ENCODE measurements at regions not wholly inside any gene's neighbourhood (a gene's known extent, or its start where the extent isn't known, plus 50 kb on each side); places are given as distances from the start of the nearest gene placed in this dataset.

DNA sequence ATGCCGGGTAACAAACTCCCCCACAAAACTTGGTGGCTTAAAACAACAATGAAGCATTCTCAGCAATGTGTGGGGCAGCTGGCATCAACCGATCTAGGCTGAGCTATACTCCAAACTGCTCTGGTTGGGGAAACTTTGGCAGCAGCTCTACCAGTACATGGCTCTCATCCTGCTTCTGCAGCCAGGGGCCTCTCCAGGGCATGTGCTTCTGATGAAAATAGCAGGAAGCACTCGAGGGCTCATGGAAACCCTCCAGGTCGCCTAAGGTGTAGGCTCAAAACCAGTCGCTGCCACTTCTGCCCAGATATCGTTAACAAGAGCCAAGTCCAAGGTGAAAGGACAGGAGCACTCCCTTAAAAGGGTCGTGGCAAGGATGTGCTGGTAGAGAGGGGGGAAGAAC is 134.1 kb downstream of the TEX36 start:
- no peak overlapping the region for H3K4me3 ChIP-seq (ENCODE audit: low read length)
- DNase-seq (ENCODE audit: low read depth): no peak
- TF ChIP-seq, protein P1, sequence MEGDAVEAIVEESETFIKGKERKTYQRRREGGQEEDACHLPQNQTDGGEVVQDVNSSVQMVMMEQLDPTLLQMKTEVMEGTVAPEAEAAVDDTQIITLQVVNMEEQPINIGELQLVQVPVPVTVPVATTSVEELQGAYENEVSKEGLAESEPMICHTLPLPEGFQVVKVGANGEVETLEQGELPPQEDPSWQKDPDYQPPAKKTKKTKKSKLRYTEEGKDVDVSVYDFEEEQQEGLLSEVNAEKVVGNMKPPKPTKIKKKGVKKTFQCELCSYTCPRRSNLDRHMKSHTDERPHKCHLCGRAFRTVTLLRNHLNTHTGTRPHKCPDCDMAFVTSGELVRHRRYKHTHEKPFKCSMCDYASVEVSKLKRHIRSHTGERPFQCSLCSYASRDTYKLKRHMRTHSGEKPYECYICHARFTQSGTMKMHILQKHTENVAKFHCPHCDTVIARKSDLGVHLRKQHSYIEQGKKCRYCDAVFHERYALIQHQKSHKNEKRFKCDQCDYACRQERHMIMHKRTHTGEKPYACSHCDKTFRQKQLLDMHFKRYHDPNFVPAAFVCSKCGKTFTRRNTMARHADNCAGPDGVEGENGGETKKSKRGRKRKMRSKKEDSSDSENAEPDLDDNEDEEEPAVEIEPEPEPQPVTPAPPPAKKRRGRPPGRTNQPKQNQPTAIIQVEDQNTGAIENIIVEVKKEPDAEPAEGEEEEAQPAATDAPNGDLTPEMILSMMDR (IDR thresholded peaks at IDR 0.05; ENCODE audit: insufficient read depth, low read depth, low read length, missing control alignments): no peak

DNA sequence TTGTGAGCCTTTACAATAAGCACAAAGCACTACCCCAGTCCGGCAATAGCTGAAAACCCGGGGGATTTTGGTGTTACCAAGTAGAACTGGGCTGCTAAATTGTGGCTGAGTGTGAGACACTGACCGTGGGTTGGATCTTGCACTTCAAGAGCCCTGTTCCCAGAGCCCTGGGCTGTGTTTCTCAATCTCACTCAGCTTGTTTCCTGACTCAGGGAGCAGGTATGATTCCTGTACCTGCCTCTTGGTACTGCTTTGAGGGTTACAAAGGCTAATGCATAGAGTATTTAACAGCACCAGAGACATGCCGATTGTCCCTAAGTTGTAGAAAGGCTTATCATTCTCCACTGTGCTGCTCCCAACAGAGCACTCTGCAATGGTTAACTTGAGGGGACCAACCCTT is 134.6 kb downstream of the TEX36 start:
- H3K4me3 ChIP-seq (ENCODE audit: low read length): no peak overlapping the region
- peak; percentile 77 for DNase-seq (ENCODE audit: low read depth)
- TF ChIP-seq, protein P1 (IDR thresholded peaks at IDR 0.05; ENCODE audit: insufficient read depth, low read depth, low read length, missing control alignments): no peak

DNA sequence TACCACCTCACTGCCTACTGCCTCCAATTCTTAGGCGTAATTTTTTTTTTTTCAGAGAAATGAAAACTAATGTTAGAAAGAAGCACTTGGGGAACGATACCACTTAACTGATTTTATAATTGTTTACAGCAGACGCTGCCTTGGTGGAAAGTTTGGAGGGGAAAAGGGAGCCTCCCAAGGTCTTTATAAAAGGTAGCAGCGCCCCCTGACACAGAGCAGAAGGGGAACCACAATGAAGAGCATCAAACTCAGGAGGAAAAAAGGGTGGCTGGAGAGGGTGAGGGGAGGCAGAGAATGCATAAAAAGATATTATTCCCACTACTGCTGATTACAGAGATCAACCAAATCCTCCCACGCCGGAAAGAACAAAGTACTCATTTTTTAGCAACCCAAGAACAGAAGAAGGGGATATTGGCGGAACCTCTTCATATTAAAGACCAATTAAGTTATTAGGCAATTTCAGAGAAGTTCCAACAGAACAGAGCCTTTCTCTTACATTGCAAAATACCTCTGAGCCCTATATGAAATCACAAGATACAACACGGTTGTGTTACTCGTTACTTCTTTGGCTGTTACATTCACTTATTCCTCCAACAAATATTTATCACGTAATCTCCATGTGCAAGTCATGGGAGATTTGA is 135.8 kb downstream of the TEX36 start:
- H3K4me3 ChIP-seq (ENCODE audit: low read length): no peak overlapping the region
- TF ChIP-seq, protein P1 (IDR thresholded peaks at IDR 0.05; ENCODE audit: insufficient read depth, low read depth, low read length, missing control alignments): no peak
- DNase-seq (ENCODE audit: low read depth): no peak

DNA sequence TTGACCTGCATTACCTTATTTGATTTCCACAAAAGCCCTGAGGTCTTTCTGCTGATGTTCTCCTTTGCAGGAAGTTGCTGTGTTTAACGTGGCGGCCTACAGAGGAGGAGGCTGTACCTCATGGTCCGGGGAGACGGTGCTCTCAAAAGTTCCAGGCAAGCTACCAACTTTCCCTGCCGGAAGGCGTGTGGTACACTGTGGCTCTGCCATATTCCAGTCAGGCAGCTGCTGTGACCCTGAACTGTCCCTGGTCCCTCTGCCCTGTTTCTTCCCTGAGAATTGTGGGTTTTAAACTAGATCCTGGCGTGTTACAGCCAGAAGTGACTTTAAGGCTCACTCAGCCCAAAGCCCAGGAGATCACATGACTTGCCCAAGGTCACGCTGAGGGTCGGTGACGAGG is 139.2 kb downstream of the TEX36 start:
- TF ChIP-seq, protein P1 (IDR thresholded peaks at IDR 0.05; ENCODE audit: insufficient read depth, low read depth, low read length, missing control alignments): no peak
- DNase-seq (ENCODE audit: low read depth): no peak
- H3K4me3 ChIP-seq (ENCODE audit: low read length): no peak overlapping the region

DNA sequence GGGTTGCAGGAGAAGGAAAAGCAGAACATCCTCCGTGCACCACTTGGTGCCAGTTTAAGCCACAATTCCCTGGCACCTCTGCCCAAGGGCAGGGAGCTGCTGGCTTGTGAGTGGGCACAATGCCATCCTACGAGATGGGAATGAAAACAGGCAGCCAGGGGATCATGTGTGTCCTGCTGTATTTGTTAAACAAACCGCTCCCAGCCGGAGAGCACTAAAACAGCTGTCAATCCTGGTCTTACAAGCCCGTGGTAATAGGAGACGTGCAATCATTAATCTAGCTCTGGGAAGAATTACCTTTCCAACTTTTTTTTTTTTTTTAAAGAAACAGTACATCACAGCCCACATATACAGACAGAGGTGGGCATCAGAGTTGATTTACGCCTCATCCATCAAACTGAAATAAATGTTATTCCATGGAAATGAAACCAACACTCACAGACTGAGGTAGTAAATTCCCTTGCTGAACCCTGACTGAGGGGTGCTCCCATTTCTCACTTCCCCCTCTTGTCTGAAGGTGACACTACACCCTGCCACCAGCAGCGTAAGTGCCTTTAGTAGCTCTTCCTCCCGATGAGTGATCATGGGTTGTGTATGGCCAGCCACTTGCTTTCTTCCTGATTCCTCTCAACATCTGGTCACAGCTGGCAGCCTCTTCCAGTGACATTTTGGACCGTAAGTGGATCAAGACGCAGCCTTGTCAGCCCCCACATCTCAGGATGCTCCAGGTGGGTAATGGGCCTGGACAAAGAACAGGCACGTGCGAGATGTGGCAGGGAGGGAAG is 143.8 kb downstream of the TEX36 start:
- TF ChIP-seq, protein P1 (IDR thresholded peaks at IDR 0.05; ENCODE audit: insufficient read depth, low read depth, low read length, missing control alignments): no peak
- no peak overlapping the region for H3K4me3 ChIP-seq (ENCODE audit: low read length)
- DNase-seq (ENCODE audit: low read depth): no peak

DNA sequence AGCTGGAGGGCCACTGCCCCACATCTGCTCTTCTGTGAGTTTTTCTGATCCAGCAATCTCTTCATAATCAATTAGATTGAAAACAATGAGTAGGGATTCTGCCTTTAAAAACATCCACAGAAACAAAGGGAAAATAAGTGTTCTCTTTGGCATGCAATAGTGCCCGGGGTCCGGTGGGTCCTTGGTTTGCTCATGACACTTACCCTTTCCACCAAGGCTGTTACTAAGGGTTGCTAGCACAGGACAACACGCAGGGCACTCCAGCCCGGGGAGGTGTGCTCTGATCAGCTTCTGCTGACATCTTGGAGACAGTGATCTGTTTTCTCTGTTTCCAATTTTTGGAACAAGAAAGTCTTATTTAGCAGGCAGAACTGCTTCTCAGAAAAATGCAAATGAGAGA is 146.7 kb downstream of the TEX36 start:
- H3K4me3 ChIP-seq (ENCODE audit: low read length): no peak overlapping the region
- TF ChIP-seq, protein P1 (IDR thresholded peaks at IDR 0.05; ENCODE audit: insufficient read depth, low read depth, low read length, missing control alignments): no peak
- no peak for DNase-seq (ENCODE audit: low read depth)

Measured in epithelial cell of esophagus (primary cell).